Esophagus muscularis mucosa (tissue), 4 donors: ENCODE measurements at regions not wholly inside any gene's neighbourhood (a gene's known extent, or its start where the extent isn't known, plus 50 kb on each side); places are given as distances from the start of the nearest gene placed in this dataset.

Experiments
- EP300 ChIP-seq: sonication (generic); formaldehyde crosslinking; IDR thresholded peaks from one replicate; pipeline ENCODE4 v1.6.1; 2017; ENCODE audit warnings: antibody characterized with exemption
- POLR2A ChIP-seq: fragments of 450-650 bp; IDR thresholded peaks from one replicate; pipeline ENCODE4 v1.6.1; 2017; ENCODE audit warnings: antibody characterized with exemption, moderate library complexity, mild to moderate bottlenecking, low read depth
- POLR2AphosphoS5 ChIP-seq, 2 donors: sonication (generic); formaldehyde crosslinking; IDR thresholded peaks; one replicate each; pipeline ENCODE4 v1.6.1; 2017; ENCODE audit warnings: antibody characterized with exemption in 2 of 2
- TF ChIP-seq, protein P1 (sequence below), 3 experiments: fragments of 200-600 bp in 2 of 3; fragments of 450-650 bp in 1 of 3; sonication (generic) in 2 of 3; IDR thresholded peaks; one replicate each; pipeline ENCODE4 v1.5.1; 2017 to 2019; ENCODE audit warnings: antibody characterized with exemption in 3 of 3, mild to moderate bottlenecking in 2 of 3, moderate library complexity in 1 of 3

- TF ChIP-seq, protein P1, sequence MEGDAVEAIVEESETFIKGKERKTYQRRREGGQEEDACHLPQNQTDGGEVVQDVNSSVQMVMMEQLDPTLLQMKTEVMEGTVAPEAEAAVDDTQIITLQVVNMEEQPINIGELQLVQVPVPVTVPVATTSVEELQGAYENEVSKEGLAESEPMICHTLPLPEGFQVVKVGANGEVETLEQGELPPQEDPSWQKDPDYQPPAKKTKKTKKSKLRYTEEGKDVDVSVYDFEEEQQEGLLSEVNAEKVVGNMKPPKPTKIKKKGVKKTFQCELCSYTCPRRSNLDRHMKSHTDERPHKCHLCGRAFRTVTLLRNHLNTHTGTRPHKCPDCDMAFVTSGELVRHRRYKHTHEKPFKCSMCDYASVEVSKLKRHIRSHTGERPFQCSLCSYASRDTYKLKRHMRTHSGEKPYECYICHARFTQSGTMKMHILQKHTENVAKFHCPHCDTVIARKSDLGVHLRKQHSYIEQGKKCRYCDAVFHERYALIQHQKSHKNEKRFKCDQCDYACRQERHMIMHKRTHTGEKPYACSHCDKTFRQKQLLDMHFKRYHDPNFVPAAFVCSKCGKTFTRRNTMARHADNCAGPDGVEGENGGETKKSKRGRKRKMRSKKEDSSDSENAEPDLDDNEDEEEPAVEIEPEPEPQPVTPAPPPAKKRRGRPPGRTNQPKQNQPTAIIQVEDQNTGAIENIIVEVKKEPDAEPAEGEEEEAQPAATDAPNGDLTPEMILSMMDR (IDR thresholded peaks at IDR 0.05): no peak
- TF ChIP-seq POLR2AphosphoS5 (IDR thresholded peaks at IDR 0.05) (no peak), EP300 (no peak), POLR2A (no peak)
Observed at GRCh38 chr1:64392109-64392508, 77.8 kb upstream of the CACHD1 start.
